GM12864 (cell line): ENCODE measurements at regions not wholly inside any gene's neighbourhood (a gene's known extent, or its start where the extent isn't known, plus 50 kb on each side); places are given as distances from the start of the nearest gene placed in this dataset.

Experiments
- DNase-seq: peaks from one replicate; pipeline ENCODE4 v3.0.0-alpha.2; 2011; ENCODE audit warnings: low read depth
- H3K4me3 ChIP-seq: 2 replicates; pipeline ENCODE4 v1.5.1; 2011; ENCODE audit warnings: mild to moderate bottlenecking, low read depth, low read length, control low read depth
- TF ChIP-seq, protein P1 (sequence below): IDR thresholded peaks from 2 replicates; pipeline ENCODE4 v1.5.1; 2011; ENCODE audit warnings: low read depth, mild to moderate bottlenecking, moderate library complexity, low read length, control low read depth, inconsistent platforms; ENCODE audit errors: missing control alignments

DNA sequence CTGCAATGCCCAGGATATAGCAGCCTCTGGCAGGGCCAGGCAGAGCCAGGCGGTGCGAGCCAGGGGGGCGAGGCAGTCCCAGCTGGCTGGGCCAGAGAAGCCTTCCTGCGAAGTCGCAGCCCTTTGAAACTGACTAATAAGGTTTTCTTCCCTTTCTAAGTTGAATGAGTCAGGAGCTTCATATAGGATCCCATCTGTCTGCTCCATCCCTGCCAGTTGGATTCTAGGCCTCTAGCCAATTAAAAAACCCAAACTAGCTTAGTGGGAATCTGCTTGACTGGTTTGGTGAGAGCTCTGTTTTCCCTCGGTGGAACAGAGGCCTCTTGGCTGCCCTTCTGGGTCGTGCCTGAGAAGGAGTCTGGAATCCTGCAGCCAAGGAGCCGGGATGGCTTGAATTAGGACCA is 70.1 kb upstream of the RAPGEF1 start:
- TF ChIP-seq, protein P1, sequence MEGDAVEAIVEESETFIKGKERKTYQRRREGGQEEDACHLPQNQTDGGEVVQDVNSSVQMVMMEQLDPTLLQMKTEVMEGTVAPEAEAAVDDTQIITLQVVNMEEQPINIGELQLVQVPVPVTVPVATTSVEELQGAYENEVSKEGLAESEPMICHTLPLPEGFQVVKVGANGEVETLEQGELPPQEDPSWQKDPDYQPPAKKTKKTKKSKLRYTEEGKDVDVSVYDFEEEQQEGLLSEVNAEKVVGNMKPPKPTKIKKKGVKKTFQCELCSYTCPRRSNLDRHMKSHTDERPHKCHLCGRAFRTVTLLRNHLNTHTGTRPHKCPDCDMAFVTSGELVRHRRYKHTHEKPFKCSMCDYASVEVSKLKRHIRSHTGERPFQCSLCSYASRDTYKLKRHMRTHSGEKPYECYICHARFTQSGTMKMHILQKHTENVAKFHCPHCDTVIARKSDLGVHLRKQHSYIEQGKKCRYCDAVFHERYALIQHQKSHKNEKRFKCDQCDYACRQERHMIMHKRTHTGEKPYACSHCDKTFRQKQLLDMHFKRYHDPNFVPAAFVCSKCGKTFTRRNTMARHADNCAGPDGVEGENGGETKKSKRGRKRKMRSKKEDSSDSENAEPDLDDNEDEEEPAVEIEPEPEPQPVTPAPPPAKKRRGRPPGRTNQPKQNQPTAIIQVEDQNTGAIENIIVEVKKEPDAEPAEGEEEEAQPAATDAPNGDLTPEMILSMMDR = no peak
- no peak for DNase-seq
- no peak overlapping the region for H3K4me3 ChIP-seq

DNA sequence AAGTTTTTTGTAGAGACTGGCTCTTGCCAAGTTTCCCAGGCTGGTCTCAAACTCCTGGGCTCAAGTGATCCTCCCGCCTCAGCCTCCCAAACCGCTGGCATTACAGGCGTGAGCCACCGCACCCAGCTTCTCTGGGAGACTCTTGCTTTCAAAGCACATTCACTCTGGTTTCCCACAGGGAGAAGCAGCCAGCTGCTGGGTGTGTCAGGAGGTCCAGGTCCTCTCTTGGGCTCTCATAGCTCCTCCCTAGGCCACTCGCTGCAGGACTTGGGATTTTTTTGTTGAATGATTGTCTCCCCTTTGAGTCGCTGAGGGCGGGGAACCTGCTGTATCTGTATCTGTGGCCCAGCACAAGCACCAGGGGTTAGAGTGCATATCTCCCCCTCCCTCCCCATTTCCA is 68.4 kb upstream of the RAPGEF1 start:
- DNase-seq = no peak
- no peak overlapping the region for H3K4me3 ChIP-seq
- TF ChIP-seq, protein P1 = no peak

DNA sequence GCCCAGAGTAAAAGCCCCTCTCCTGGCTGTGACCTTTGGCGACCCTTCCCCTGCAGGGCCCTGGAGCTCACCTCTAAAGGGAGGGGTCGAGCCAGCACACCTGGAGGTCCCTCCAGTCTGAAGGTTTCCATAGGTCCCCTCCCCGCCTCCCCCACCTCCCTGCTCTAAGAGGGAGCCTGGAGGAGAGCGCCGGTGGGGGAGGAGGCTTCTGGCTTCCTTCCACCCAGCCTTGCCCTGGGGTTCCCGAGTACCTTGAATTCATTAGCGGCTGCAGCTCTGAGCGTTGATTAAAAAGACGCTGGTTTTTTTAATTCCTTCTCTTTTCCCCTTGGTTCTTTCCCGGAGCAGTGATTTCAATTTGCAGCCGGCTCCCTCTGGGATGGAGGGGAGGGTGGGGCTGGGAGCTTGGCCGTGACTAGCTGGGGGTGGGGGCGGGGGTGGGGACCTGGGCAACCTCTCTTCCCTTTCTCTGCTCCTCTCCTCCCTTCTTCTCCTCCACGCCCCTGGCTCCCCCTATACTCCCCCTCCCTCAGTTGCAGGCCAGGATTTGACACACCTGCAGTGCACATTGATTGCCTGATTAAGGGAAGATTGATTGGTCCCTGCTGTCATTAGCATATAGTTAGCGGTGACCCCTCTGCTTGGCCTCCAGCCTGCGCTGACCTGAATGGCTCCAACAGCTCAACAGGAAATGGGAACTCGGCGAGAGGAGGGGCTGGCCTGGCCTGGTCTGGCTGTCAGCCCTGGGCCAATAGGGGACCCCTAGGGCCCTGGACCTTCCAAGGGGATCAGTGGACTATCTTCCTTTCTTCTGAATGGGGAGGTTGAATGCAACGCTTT is 67.5 kb upstream of the RAPGEF1 start:
- DNase-seq = no peak
- H3K4me3 ChIP-seq = no peak overlapping the region
- TF ChIP-seq, protein P1 = no peak

DNA sequence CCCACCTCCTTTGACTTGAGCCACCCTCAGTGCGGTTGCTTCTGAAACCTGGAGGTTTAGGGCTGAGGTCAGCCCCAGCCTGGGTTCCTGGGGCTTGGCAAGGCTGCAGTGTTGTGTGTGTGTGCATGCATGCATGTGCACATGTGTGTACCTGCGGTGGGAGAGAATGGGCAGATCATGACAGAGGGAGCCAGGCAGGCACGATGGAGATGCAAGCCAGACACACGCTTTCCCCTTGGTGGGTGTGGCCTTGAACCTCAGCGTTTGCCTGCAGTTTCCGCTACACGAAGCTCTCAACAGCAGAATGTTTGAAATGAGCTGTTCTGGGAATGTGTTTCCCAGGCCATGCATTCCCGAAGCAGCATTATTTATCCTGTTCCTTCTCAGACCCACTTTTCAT is 65.9 kb upstream of the RAPGEF1 start:
- TF ChIP-seq, protein P1 = no peak
- no peak for DNase-seq
- no peak overlapping the region for H3K4me3 ChIP-seq

DNA sequence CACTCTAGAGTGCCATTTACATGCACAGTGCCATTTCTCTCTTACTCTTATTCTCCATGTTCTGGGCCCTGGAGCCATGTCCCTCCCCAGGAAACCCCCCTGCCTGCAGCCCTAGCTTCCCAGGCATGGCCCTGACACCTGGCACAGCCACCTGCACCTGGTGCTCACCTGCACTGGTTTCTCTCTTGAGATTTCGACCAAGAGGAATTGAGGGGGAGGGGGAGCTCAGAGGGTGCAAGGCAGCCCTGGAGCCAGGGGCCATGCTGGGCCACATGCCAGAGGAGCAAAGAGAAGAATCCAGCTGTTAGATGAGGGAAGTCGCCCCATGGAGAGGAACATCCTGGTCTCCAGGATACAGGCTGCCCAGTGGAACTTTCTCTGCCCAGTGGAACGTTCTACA is 65.0 kb upstream of the RAPGEF1 start:
- no peak for DNase-seq
- TF ChIP-seq, protein P1 = no peak
- H3K4me3 ChIP-seq = no peak overlapping the region

DNA sequence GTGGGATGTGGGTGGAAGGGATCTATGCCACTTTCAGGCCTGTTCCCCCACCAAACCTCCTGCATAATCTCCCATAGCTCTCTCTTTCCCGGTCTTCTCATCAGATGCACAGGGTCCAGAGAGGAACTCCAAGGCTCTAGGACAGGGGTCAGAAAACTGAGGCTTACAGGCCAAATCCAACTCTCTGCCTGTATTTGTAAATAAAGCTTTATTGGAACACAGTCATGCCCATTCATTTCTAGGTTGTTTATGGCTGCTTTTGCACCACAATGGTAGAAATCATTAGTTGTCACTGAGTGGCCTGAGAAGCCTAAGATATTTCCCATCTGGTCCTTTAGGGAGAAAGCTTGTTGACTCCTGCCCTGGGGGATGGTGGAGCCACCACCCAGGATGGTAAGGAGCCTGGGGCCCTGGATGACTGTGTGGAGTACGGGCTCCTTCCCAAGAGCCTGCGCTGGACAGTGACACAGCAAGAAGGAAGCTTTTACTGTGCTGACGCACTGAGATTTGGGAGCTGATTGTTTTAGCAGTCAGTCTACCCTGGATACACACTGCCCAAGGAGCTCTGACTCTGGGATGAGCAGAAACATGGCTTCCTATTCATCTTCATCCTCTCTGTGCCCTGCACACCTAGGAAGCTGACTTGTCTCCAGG is 64.0 kb upstream of the RAPGEF1 start:
- no peak overlapping the region for H3K4me3 ChIP-seq
- TF ChIP-seq, protein P1 = no peak
- no peak for DNase-seq
